Fibroblast of the aortic adventitia (primary cell): ENCODE measurements at regions not wholly inside any gene's neighbourhood (a gene's known extent, or its start where the extent isn't known, plus 50 kb on each side); places are given as distances from the start of the nearest gene placed in this dataset. TPM values are rescaled to one million over a fixed set of nuclear protein-coding genes. Genes with fewer than 3 reads are reported as not detected.

ENCODE experiments used
- DNase-seq: peaks from one replicate; pipeline ENCODE4 v3.0.0-alpha.2; 2010; ENCODE audit warnings: low read depth
- H3K4me3 ChIP-seq: 2 replicates; pipeline ENCODE4 v1.5.1; 2011; ENCODE audit warnings: low read depth, mild to moderate bottlenecking, control low read depth, low read length, moderate library complexity
- CTCF ChIP-seq: IDR thresholded peaks from 2 replicates; pipeline ENCODE4 v1.5.1; 2011; ENCODE audit warnings: mild to moderate bottlenecking, low read length, control low read depth, inconsistent platforms; ENCODE audit not compliant: insufficient read depth
- small RNA-seq: library from RNA; depleted of rRNA; stranded (forward); fragments of <200 nt; gene quantifications from one replicate; pipeline ENCODE3, GENCODE V24; 2012

- no peak for TF ChIP-seq CTCF
- no peak overlapping the region for H3K4me3 ChIP-seq
- DNase-seq: no peak
These were observed 812.2 kb upstream of the CT83 start for GRCh38 chrX:117274965-117275364.

Small RNA genes in the stretch of these regions (small RNA-seq; reads per million reads assigned to genes)
- gene AC005002.2: not detected
